ENCODE measurements at regions not wholly inside any gene's neighbourhood (a gene's known extent, or its start where the extent isn't known, plus 50 kb on each side); places are given as distances from the start of the nearest gene placed in this dataset.

- Histone ChIP-seq H3K4me3 (ENCODE audit: low read depth, low read length) (no peak overlapping the region), H3K4me1 (ENCODE audit: control insufficient read depth, insufficient read depth, low read length) (no peaks in the 10 kb centered on the region), H3K36me3 (ENCODE audit: control insufficient read depth in 2 of 2, insufficient read depth in 1 of 2, low read length in 2 of 2) (no peaks in the 10 kb centered on the region), H3K27ac (ENCODE audit: extremely low read depth, low read depth, low read length) (no peak overlapping the region), H3K9me3 (ENCODE audit: control insufficient read depth, insufficient read depth, low read depth, low read length) (no peaks in the 10 kb centered on the region)
- no peak for TF ChIP-seq ZNF654 (tag by site-specific recombination; IDR thresholded peaks at IDR 0.05; ENCODE audit: low read depth)
- TF ChIP-seq ZNF560 (tag by site-specific recombination; IDR thresholded peaks at IDR 0.05; ENCODE audit: borderline replicate concordance), result no peak
- TF ChIP-seq ZNF664 (tag by site-specific recombination; IDR thresholded peaks at IDR 0.05), result no peak
- no peak for TF ChIP-seq TCF7L2 (IDR thresholded peaks at IDR 0.05; ENCODE audit: borderline replicate concordance, low read depth, low read length)
- CTCF ChIA-PET, result no interaction called here
- POLR2A ChIA-PET, result no interaction called here
These were observed 423.0 kb downstream of the IRS2 start for GRCh38 chr13:109363431-109363830.

- TF ChIP-seq ATF2 (tag by site-specific recombination; IDR thresholded peaks at IDR 0.05; ENCODE audit: low read depth) (0 out of 2 replicates have a peak, but pooled peaks have one; percentile 14), ZBTB1 (tag by site-specific recombination; IDR thresholded peaks at IDR 0.05) (no peak)
- H3K4me3 ChIP-seq (ENCODE audit: low read depth, low read length), result no peak overlapping the region
- POLR2A ChIA-PET, result no interaction called here
- no peaks in the 10 kb centered on the region for H3K9me3 ChIP-seq (ENCODE audit: control insufficient read depth, insufficient read depth, low read depth, low read length)
- H3K27ac ChIP-seq (ENCODE audit: extremely low read depth, low read depth, low read length), result no peak overlapping the region
- no peaks in the 10 kb centered on the region for H3K36me3 ChIP-seq (ENCODE audit: control insufficient read depth in 2 of 2, insufficient read depth in 1 of 2, low read length in 2 of 2)
- CTCF ChIA-PET, result no interaction called here
- H3K4me1 ChIP-seq (ENCODE audit: control insufficient read depth, insufficient read depth, low read length), result no peaks in the 10 kb centered on the region
These were observed 423.8 kb downstream of the IRS2 start for GRCh38 chr13:109362616-109363015.

GRCh38 chr13:109361562-109362289, 424.7 kb downstream of the IRS2 start:
- Histone ChIP-seq H3K27ac (ENCODE audit: extremely low read depth, low read depth, low read length) (no peak overlapping the region), H3K36me3 (ENCODE audit: control insufficient read depth in 2 of 2, insufficient read depth in 1 of 2, low read length in 2 of 2) (no peaks in the 10 kb centered on the region), H3K4me3 (ENCODE audit: low read depth, low read length) (no peak overlapping the region), H3K9me3 (ENCODE audit: control insufficient read depth, insufficient read depth, low read depth, low read length) (no peaks in the 10 kb centered on the region), H3K4me1 (ENCODE audit: control insufficient read depth, insufficient read depth, low read length) (no peaks in the 10 kb centered on the region)
- CTCF ChIA-PET, result interaction anchor here (0.6 kb wide), 1 partner anchor 98 kb away, joined by 3 read pairs; no protein-coding TSS in a partner anchor
- POLR2A ChIA-PET, result no interaction called here
- TF ChIP-seq ZBTB10 (tag by site-specific recombination; IDR thresholded peaks at IDR 0.05) (no peak), ZNF24 (tag by site-specific recombination; IDR thresholded peaks at IDR 0.05) (no peak), MYNN (tag by site-specific recombination; IDR thresholded peaks at IDR 0.05; ENCODE audit: borderline replicate concordance) (no peak), HOXC10 (CRISPR knock-in tag; IDR thresholded peaks at IDR 0.05) (no peak), WT1 (tag by site-specific recombination; IDR thresholded peaks at IDR 0.05) (no peak), ZNF132 (tag by site-specific recombination; IDR thresholded peaks at IDR 0.05; ENCODE audit: borderline replicate concordance) (no peak)

GRCh38 chr13:109357751-109358471, 428.5 kb downstream of the IRS2 start:
- Histone ChIP-seq H3K4me1 (ENCODE audit: control insufficient read depth, insufficient read depth, low read length) (no peaks in the 10 kb centered on the region), H3K36me3 (ENCODE audit: control insufficient read depth in 2 of 2, insufficient read depth in 1 of 2, low read length in 2 of 2) (no peaks in the 10 kb centered on the region), H3K27ac (ENCODE audit: extremely low read depth, low read depth, low read length) (no peak overlapping the region), H3K9me3 (ENCODE audit: control insufficient read depth, insufficient read depth, low read depth, low read length) (no peaks in the 10 kb centered on the region), H3K4me3 (ENCODE audit: low read depth, low read length) (no peak overlapping the region)
- ChIA-PET CTCF (no interaction called here), POLR2A (no interaction called here)
- no peak for TF ChIP-seq PRDM10 (tag by site-specific recombination; IDR thresholded peaks at IDR 0.05)
- 0 out of 2 replicates have a peak, but pooled peaks have one; percentile 25 for TF ChIP-seq ATF2 (tag by site-specific recombination; IDR thresholded peaks at IDR 0.05; ENCODE audit: low read depth)
- no peak for TF ChIP-seq GLIS2 (tag by site-specific recombination; IDR thresholded peaks at IDR 0.05)
- no peak for TF ChIP-seq ZNF544 (tag by site-specific recombination; IDR thresholded peaks at IDR 0.05)
